ENCODE measurements at regions not wholly inside any gene's neighbourhood (a gene's known extent, or its start where the extent isn't known, plus 50 kb on each side); places are given as distances from the start of the nearest gene placed in this dataset.

- DNase-seq, result no peak
Measured at GRCh38 chr10:113293167-113293566, 259.7 kb upstream of the HABP2 start.

GRCh38 chr10:113294868-113295267, 258.0 kb upstream of the HABP2 start:
- DNase-seq, result no peak

GRCh38 chr10:113297226-113297625, 255.6 kb upstream of the HABP2 start:
- no peak for DNase-seq

- DNase-seq, result no peak
Measured at GRCh38 chr10:113298616-113299015, 254.2 kb upstream of the HABP2 start.

- DNase-seq, result no peak
Measured at GRCh38 chr10:113300201-113300600, 252.7 kb upstream of the HABP2 start.

GRCh38 chr10:113300617-113301016, 252.2 kb upstream of the HABP2 start:
- no peak for DNase-seq

- DNase-seq, result no peak
Measured at GRCh38 chr10:113301342-113301984, 251.4 kb upstream of the HABP2 start.

GRCh38 chr10:113302062-113302461, 250.8 kb upstream of the HABP2 start:
- no peak for DNase-seq

GRCh38 chr10:113303544-113304146, 249.2 kb upstream of the HABP2 start:
- DNase-seq, result no peak

GRCh38 chr10:113304726-113305125, 248.1 kb upstream of the HABP2 start:
- DNase-seq, result no peak

GRCh38 chr10:113305871-113306270, 247.0 kb upstream of the HABP2 start:
- no peak for DNase-seq

- no peak for DNase-seq
Measured at GRCh38 chr10:113309791-113310190, 243.1 kb upstream of the HABP2 start.

- DNase-seq, result no peak
Measured at GRCh38 chr10:113310347-113310746, 242.5 kb upstream of the HABP2 start.

- DNase-seq, result no peak
Measured at GRCh38 chr10:113313048-113313602, 239.7 kb upstream of the HABP2 start.

- no peak for DNase-seq
Measured at GRCh38 chr10:113313722-113314121, 239.1 kb upstream of the HABP2 start.

GRCh38 chr10:113316506-113316905, 236.3 kb upstream of the HABP2 start:
- DNase-seq, result no peak

GRCh38 chr10:113317489-113317888, 235.4 kb upstream of the HABP2 start:
- no peak for DNase-seq

- no peak for DNase-seq
Measured at GRCh38 chr10:113319479-113319878, 233.4 kb upstream of the HABP2 start.

GRCh38 chr10:113320211-113320610, 232.6 kb upstream of the HABP2 start:
- DNase-seq, result no peak

GRCh38 chr10:113320987-113321386, 231.9 kb upstream of the HABP2 start:
- no peak for DNase-seq

- DNase-seq, result no peak
Measured at GRCh38 chr10:113322843-113323242, 230.0 kb upstream of the HABP2 start.

- no peak for DNase-seq
Measured at GRCh38 chr10:113323985-113324384, 228.9 kb upstream of the HABP2 start.

GRCh38 chr10:113326160-113327111, 226.4 kb upstream of the HABP2 start:
- no peak for DNase-seq

Data from SHP77 treated with DMSO at 0.1 percent for 48 hours (cell line).